Sigmoid colon (tissue), 6 donors: ENCODE measurements at regions not wholly inside any gene's neighbourhood (a gene's known extent, or its start where the extent isn't known, plus 50 kb on each side); places are given as distances from the start of the nearest gene placed in this dataset.

Source experiments
- DNase-seq: peaks from one replicate; pipeline ENCODE4 v3.0.0-alpha.2; 2019
- H3K27ac ChIP-seq, 4 donors: fragments of 200-600 bp; sonication (generic); one replicate each; pipeline ENCODE4 v1.5.1; 2016 to 2019; ENCODE audit warnings: mild to moderate bottlenecking in 1 of 4
- H3K27me3 ChIP-seq, 3 donors: fragments of 200-600 bp; sonication (generic); one replicate each; pipeline ENCODE4 v1.5.1; 2019; ENCODE audit warnings: mild to moderate bottlenecking in 1 of 3
- H3K36me3 ChIP-seq, 4 donors: fragments of 200-600 bp; sonication (generic); one replicate each; pipeline ENCODE4 v1.5.1; 2016 to 2019
- H3K4me1 ChIP-seq, 4 donors: fragments of 200-600 bp; sonication (generic); one replicate each; pipeline ENCODE4 v1.5.1; 2017 to 2019
- H3K4me3 ChIP-seq, 4 donors: fragments of 200-600 bp; sonication (generic); one replicate each; pipeline ENCODE4 v1.5.1; 2017 to 2019; ENCODE audit warnings: mild to moderate bottlenecking in 2 of 4, moderate library complexity in 1 of 4
- H3K9me3 ChIP-seq, 4 donors: fragments of 200-600 bp in 3 of 4; sonication (generic) in 3 of 4; one replicate each; pipeline versions ENCODE4 v1.5.1 to v1.6.1; 2013 to 2019
- CTCF ChIP-seq, 4 experiments: fragments of 450-650 bp in 3 of 4; fragments of 200-600 bp in 1 of 4; IDR thresholded peaks; one replicate each; pipeline ENCODE4 v1.5.1; 2016 to 2019; ENCODE audit warnings: antibody characterized with exemption in 4 of 4, mild to moderate bottlenecking in 3 of 4, moderate library complexity in 2 of 4
- EP300 ChIP-seq, 4 donors: sonication (generic); formaldehyde crosslinking; IDR thresholded peaks; one replicate each; pipeline ENCODE4 v1.6.1; 2017; ENCODE audit warnings: antibody characterized with exemption in 4 of 4
- POLR2A ChIP-seq, 2 donors: fragments of 450-650 bp; IDR thresholded peaks; one replicate each; pipeline ENCODE4 v1.6.1; 2016; ENCODE audit warnings: antibody characterized with exemption in 2 of 2, mild to moderate bottlenecking in 2 of 2, moderate library complexity in 2 of 2
- POLR2AphosphoS5 ChIP-seq, 4 donors: sonication (generic); formaldehyde crosslinking; IDR thresholded peaks; one replicate each; pipeline ENCODE4 v1.6.1; 2017; ENCODE audit warnings: antibody characterized with exemption in 4 of 4
- WGBS, 2 donors: extraction: QIAGEN DNeasy Blood & Tissue Kit; methylation state at CpG; one replicate each; pipeline ENCODE4 v1.1.7; 2013; 5-methylcytosine and 5-hydroxymethylcytosine counted together
- intact Hi-C: fragments of 100-400 bp; cut with DNase I; formaldehyde crosslinking; loops from one replicate; pipeline ENCODE4 v1.15.1; 2023
- donor health status: healthy with polysubstance abuse.
- donor health status: healthy.

DNA sequence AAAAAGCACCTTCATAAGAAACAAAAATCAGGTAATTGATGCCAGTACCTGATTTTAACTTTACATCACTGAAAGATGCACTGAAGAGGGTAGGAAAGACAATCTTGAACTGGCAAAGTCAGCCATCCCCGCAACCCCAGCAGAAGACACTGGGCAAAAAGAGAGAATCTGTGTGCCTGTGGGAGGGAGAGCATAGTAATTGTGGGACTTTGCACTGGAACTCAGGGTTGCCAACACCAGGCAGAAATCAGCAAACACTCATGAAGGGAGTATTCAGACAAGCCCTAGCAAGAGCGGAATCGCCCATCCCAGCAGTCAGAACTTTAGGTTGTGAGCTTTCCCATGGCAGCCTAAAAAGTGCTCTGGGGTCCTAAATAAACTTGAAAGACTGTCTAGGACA is 344.6 kb upstream of the GJE1 start:
- H3K36me3 ChIP-seq: no peaks in the 10 kb centered on the region
- WGBS, 2 donors: 94 to 95% methylated on average over 3 of the region's 3 CpGs
- no peak overlapping the region for H3K27ac ChIP-seq
- intact Hi-C loops: no loop called here
- H3K4me1 ChIP-seq: no peaks in the 10 kb centered on the region
- no peak for TF ChIP-seq EP300 (IDR thresholded peaks at IDR 0.05)
- no peak for TF ChIP-seq POLR2A (IDR thresholded peaks at IDR 0.05)
- TF ChIP-seq CTCF (IDR thresholded peaks at IDR 0.05): no peak
- no peak for TF ChIP-seq POLR2AphosphoS5 (IDR thresholded peaks at IDR 0.05)
- no peak for DNase-seq
- no peak overlapping the region for H3K4me3 ChIP-seq
- peaks cover 0 to 3% (median 0%) of the 10 kb centered on the region in 4 donors for H3K9me3 ChIP-seq
- H3K27me3 ChIP-seq: no peaks in the 10 kb centered on the region

DNA sequence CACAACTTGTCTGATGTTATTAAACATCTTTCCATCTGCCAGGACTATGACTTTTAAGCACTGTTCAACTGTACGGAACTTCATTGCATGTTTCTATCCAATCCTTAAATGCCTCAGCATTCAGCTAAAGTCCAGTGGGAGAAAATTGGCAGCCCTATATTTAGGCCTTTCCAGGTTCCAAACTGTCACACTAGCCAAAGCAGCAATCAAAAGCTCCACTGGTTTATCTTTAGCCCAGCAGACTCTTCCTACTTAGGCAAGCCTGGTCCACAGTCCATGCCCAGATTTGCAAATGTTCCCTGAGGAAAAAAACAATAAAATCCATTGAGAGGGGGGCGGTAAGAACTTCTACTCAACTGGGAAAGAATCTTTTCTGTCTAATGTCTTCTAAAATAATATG is 349.1 kb upstream of the GJE1 start:
- TF ChIP-seq EP300 (IDR thresholded peaks at IDR 0.05) (no peak), CTCF (IDR thresholded peaks at IDR 0.05) (no peak)
- Histone ChIP-seq H3K4me1 (no peaks in the 10 kb centered on the region), H3K27me3 (no peaks in the 10 kb centered on the region), H3K4me3 (no peak overlapping the region), H3K27ac (no peak overlapping the region), H3K36me3 (no peaks in the 10 kb centered on the region), H3K9me3 (no peaks in the 10 kb centered on the region)
- WGBS, 2 donors: 90 to 93% methylated on average over 2 of the region's 2 CpGs
- intact Hi-C loops: no loop called here
- DNase-seq: no peak

GRCh38 chr6:141780296-141780695 is 352.4 kb upstream of the GJE1 start:
- no peak for TF ChIP-seq POLR2AphosphoS5 (IDR thresholded peaks at IDR 0.05)
- TF ChIP-seq POLR2A (IDR thresholded peaks at IDR 0.05): no peak
- no peak for TF ChIP-seq CTCF (IDR thresholded peaks at IDR 0.05)
- no peak for TF ChIP-seq EP300 (IDR thresholded peaks at IDR 0.05)
- Histone ChIP-seq H3K4me3 (no peak overlapping the region), H3K36me3 (no peaks in the 10 kb centered on the region), H3K9me3 (no peaks in the 10 kb centered on the region), H3K4me1 (no peaks in the 10 kb centered on the region), H3K27ac (no peak overlapping the region), H3K27me3 (no peaks in the 10 kb centered on the region)
- intact Hi-C loops: no loop called here
- 54 to 69% methylated on average over 4 of the region's 4 CpGs for WGBS, 2 donors
- DNase-seq: no peak

- Histone ChIP-seq H3K27ac (no peak overlapping the region), H3K4me3 (no peak overlapping the region), H3K9me3 (no peaks in the 10 kb centered on the region), H3K4me1 (no peaks in the 10 kb centered on the region), H3K36me3 (no peaks in the 10 kb centered on the region), H3K27me3 (no peaks in the 10 kb centered on the region)
- DNase-seq: no peak
- TF ChIP-seq POLR2AphosphoS5 (IDR thresholded peaks at IDR 0.05): no peak
- no peak for TF ChIP-seq EP300 (IDR thresholded peaks at IDR 0.05)
- no peak for TF ChIP-seq POLR2A (IDR thresholded peaks at IDR 0.05)
- no peak for TF ChIP-seq CTCF (IDR thresholded peaks at IDR 0.05)
- intact Hi-C loops: no loop called here
Observed at GRCh38 chr6:141764388-141764787, 368.3 kb upstream of the GJE1 start.

DNA sequence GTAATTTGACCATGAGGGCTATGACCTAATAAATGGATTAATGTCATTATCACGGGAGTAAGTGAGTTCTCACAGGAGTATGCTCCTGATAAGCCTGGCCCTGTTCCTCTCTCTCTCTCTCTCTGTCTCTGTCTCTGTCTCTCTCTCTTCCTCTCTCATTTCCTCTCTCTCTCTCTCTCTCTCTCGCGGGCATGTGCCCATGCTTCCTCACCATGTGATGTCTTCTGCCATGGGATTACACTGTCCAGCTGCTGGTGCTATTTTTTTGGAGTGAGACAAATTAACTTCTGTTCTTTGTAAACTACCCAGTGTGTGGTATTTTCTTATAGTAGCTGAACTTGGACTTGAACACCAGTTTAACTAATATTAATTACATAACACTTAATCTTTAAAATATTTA is 374.3 kb upstream of the GJE1 start:
- intact Hi-C loops: no loop called here
- Histone ChIP-seq H3K9me3 (no peaks in the 10 kb centered on the region), H3K4me3 (no peak overlapping the region), H3K27me3 (no peaks in the 10 kb centered on the region), H3K27ac (no peak overlapping the region), H3K4me1 (no peaks in the 10 kb centered on the region), H3K36me3 (no peaks in the 10 kb centered on the region)
- DNase-seq: no peak
- TF ChIP-seq EP300 (IDR thresholded peaks at IDR 0.05) (no peak), POLR2A (IDR thresholded peaks at IDR 0.05) (no peak), CTCF (IDR thresholded peaks at IDR 0.05) (no peak), POLR2AphosphoS5 (IDR thresholded peaks at IDR 0.05) (no peak)
- WGBS, 2 donors: 85 to 88% methylated on average over 3 of the region's 3 CpGs
